GM13976 (cell line): ENCODE measurements at regions not wholly inside any gene's neighbourhood (a gene's known extent, or its start where the extent isn't known, plus 50 kb on each side); places are given as distances from the start of the nearest gene placed in this dataset.

Experiments used
- DNase-seq: peaks from one replicate; pipeline ENCODE4 v3.0.0; 2012; ENCODE audit warnings: low spot score
- in situ Hi-C: fragments of 300-500 bp; cut with MboI; formaldehyde crosslinking; loops from one replicate; pipeline ENCODE4 v1.12.0; 2022; ENCODE audit warnings: low sequenced_read_pairs, mixed read lengths, inconsistent platforms; ENCODE audit not compliant: unreplicated experiment
- TF ChIP-seq, protein P1 (sequence below): IDR thresholded peaks from 2 replicates; pipeline ENCODE4 v1.5.1; 2012; ENCODE audit warnings: borderline replicate concordance, mild to moderate bottlenecking; ENCODE audit not compliant: insufficient read depth; ENCODE audit errors: extremely low read depth, missing control alignments, control extremely low read depth

DNA sequence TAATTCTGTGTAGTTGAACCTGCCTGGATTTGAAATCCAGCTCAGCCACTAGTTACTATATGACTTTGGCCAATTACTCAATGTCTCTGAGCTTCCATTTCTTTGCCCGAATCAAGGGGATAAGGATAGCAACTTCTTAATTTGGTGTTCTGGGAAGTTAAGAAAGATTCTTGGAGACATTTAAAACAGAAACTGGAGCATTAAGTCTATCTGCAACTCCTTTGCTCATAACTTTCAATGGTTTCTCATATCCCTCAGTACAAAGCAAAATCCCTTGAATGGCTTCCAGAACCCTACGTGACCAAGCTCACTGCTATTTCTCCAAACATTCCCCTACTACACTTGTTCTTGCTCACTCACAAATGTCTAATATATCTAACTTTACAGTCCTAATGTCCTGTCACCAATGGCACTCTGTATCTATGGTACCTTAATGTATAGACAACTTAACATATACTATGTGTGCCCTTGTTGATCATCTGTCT, 849.1 kb upstream of the SLIT2 start:
- TF ChIP-seq, protein P1, sequence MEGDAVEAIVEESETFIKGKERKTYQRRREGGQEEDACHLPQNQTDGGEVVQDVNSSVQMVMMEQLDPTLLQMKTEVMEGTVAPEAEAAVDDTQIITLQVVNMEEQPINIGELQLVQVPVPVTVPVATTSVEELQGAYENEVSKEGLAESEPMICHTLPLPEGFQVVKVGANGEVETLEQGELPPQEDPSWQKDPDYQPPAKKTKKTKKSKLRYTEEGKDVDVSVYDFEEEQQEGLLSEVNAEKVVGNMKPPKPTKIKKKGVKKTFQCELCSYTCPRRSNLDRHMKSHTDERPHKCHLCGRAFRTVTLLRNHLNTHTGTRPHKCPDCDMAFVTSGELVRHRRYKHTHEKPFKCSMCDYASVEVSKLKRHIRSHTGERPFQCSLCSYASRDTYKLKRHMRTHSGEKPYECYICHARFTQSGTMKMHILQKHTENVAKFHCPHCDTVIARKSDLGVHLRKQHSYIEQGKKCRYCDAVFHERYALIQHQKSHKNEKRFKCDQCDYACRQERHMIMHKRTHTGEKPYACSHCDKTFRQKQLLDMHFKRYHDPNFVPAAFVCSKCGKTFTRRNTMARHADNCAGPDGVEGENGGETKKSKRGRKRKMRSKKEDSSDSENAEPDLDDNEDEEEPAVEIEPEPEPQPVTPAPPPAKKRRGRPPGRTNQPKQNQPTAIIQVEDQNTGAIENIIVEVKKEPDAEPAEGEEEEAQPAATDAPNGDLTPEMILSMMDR: no peak
- in situ Hi-C loops: no loop called here
- DNase-seq: no peak

DNA sequence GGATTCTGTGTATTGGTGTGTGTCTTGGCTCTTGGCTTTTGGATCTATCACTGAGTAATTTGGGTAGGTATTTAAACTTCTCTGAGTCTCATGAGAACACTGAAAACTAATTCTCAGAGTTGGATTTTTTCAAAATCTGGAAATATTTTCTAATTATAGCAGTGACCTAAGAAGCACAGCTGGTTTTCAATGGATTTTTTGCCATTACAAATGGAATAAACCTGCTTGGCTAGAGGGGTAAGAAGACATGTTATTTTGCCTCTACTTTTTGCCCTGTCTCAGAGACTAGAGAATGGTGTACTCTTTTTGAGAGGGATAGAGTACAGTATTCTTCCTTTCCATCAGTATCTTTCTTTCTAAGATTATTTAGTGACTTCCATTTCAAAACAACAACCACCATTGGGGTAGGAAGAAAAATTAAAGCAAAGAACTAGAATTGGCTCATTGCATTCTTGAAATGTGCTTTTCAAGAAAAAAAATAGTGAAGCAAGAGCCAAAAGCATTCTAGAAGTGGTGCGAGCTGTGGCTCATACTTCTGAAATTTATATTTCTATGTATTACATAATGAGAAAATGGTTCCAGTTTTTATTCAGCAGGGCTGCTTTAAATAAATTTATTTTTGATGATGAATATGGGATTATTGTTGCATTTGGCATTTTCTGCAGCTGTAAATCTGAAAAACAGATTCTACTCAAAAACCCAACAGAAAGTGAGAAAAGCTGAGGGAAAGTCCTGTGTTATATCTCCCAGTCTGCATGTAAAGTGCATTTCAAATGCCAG, 850.2 kb upstream of the SLIT2 start:
- DNase-seq: no peak
- in situ Hi-C loops: no loop called here
- TF ChIP-seq, protein P1: no peak

DNA sequence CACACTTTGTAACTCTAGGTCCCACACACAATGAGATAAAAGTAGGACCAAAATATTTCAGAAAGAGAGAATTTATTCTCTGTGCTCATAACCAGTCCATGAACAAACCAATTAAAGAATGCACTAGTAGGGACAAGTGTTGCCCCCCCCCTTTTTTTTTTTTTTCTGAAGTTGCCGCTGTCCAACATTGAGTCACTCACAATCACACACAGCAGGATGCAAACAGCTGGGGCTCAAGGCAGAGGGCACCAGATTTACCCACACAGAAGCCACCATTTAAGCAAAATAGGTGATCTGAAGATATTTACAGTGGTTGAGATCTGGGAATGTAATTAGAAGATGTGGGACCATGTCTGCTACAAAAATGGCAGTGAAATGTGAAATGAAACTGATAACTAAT, 850.9 kb upstream of the SLIT2 start:
- TF ChIP-seq, protein P1: no peak
- DNase-seq: no peak
- in situ Hi-C loops: no loop called here

DNA sequence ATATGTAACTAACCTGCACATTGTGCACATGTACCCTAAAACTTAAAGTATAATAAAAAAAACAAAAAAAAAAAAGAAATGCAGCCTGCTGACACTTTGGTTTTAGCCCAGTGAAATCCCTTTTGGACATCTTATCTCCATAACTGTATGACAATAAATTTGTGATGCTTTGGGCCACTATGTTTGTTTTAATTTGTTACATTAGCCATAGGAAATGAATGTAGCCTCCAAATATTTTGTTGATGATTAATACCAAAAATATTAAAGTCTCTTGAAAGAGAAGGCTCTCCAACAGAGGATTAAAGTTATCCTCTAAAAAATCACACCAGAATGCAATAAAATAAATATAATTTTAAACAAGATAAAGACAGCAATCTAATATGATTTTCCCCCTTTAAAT, 852.7 kb upstream of the SLIT2 start:
- in situ Hi-C loops: no loop called here
- TF ChIP-seq, protein P1: no peak
- DNase-seq: no peak

DNA sequence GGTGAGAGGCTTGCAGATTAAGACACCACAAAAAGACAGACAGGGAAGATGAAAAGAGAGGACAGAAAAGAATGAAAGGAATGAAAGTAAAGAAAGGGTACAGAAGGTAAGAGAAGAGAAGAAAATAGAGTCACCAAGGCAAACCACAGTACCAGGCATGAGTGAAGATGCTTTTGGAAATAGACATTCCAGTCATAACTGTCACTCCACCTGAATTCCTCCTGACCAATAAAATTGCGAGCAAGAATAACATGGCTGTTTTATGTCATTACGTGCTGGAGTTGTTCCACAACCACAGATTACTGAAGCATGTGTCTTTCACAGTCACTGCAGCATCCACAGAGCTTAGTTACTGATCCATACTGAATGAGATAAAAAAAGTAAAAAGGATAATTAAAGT, 864.9 kb upstream of the SLIT2 start:
- TF ChIP-seq, protein P1: no peak
- in situ Hi-C loops: no loop called here
- no peak for DNase-seq

DNA sequence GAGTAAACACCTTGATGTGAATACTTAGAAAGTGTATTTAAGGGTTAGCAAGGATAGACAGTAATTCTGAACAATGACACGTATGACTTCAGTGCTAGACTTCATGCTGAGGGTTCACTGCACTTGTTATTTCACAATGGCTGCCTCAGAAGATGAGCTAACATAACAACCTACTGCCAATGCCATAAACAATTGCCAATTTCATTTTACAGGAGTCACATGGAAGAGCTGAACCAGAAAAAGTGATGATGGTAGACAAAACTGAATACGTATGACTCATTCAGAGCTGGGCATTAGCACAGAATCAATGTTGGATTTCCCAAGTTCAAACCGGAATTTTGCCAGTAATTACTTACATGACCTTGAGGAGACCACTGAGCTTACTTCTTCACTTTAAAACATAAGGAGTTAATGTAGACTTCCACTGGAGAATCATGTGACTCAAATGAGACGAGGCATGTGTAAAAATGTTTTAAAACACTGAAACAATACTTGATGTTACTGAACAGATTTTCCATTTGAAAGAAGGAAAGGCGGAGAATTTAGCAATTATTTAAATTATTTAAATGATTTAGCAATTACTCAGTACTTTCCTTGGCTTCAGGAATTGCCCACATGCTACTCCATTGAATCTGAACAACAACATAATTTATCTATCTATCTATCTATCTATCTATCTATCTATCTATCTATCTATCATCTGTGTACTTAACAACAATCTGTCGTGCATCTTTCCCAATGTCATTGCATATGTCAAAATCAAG, 868.5 kb upstream of the SLIT2 start:
- TF ChIP-seq, protein P1: no peak
- no peak for DNase-seq
- in situ Hi-C loops: no loop called here
